GM23338 (cell line): ENCODE measurements at regions not wholly inside any gene's neighbourhood (a gene's known extent, or its start where the extent isn't known, plus 50 kb on each side); places are given as distances from the start of the nearest gene placed in this dataset.

ENCODE experiments used
- ATAC-seq: fragments of 200-7000 bp; cut with Tn5 transposase; 3 replicates; pipeline ENCODE4 v1.9.1; 2020
- DNase-seq: peaks from one replicate; pipeline ENCODE4 v3.0.0-alpha.2; 2015; ENCODE audit warnings: low spot score
- H2AFZ ChIP-seq: fragments of 200-600 bp; sonication (generic); 2 replicates; pipeline ENCODE4 v1.8.0; 2016; ENCODE audit warnings: antibody characterized with exemption, mild to moderate bottlenecking, moderate library complexity
- H3F3A ChIP-seq: fragments of 200-600 bp; sonication (generic); replicated peaks from 2 replicates; pipeline ENCODE4 v1.8.0; 2017; ENCODE audit warnings: antibody characterized with exemption, mixed run types, low read depth
- H3K27ac ChIP-seq: fragments of 200-600 bp; sonication (generic); 2 replicates; pipeline ENCODE4 v1.6.1; 2016; ENCODE audit warnings: low read depth
- H3K27me3 ChIP-seq: fragments of 200-600 bp; sonication (generic); 2 replicates; pipeline ENCODE4 v1.8.0; 2016; ENCODE audit warnings: mild to moderate bottlenecking, mixed run types, moderate library complexity; ENCODE audit not compliant: insufficient read depth
- H3K36me3 ChIP-seq: fragments of 200-600 bp; sonication (generic); 2 replicates; pipeline ENCODE4 v1.8.0; 2016; ENCODE audit warnings: mild to moderate bottlenecking; ENCODE audit not compliant: insufficient read depth
- H3K4me1 ChIP-seq: fragments of 200-600 bp; sonication (generic); 2 replicates; pipeline ENCODE4 v1.8.0; 2016; ENCODE audit warnings: mild to moderate bottlenecking, moderate library complexity; ENCODE audit not compliant: insufficient read depth
- H3K4me2 ChIP-seq: fragments of 200-600 bp; sonication (generic); 2 replicates; pipeline ENCODE4 v1.7.1; 2017; ENCODE audit warnings: mixed run types
- H3K4me3 ChIP-seq: fragments of 200-600 bp; sonication (generic); 2 replicates; pipeline ENCODE4 v1.6.1; 2016; ENCODE audit warnings: mixed run types
- H3K79me2 ChIP-seq: fragments of 200-600 bp; sonication (generic); replicated peaks from 2 replicates; pipeline ENCODE4 v1.8.0; 2017; ENCODE audit warnings: mild to moderate bottlenecking; ENCODE audit not compliant: insufficient read depth
- H3K9me2 ChIP-seq: fragments of 200-600 bp; sonication (generic); 2 replicates; pipeline ENCODE4 v1.8.0; 2017; ENCODE audit not compliant: insufficient read depth
- H4K20me1 ChIP-seq: fragments of 200-600 bp; sonication (generic); replicated peaks from 2 replicates; pipeline ENCODE4 v1.8.0; 2017; ENCODE audit warnings: mild to moderate bottlenecking; ENCODE audit not compliant: insufficient read depth
- H3K27ac Mint-ChIP-seq: 2 replicates; pipeline ENCODE4 v1.8.0; 2020; ENCODE audit warnings: inconsistent platforms, mild to moderate bottlenecking, moderate library complexity, mixed read lengths
- H3K27me3 Mint-ChIP-seq: 3 replicates; pipeline ENCODE4 v1.8.0; 2022; ENCODE audit warnings: low read depth, mild to moderate bottlenecking, moderate library complexity, mixed read lengths, inconsistent platforms; ENCODE audit not compliant: insufficient read depth, poor library complexity
- H3K36me3 Mint-ChIP-seq: 3 replicates; pipeline ENCODE4 v1.8.0; 2021; ENCODE audit warnings: low read depth, mild to moderate bottlenecking, inconsistent platforms, moderate library complexity, mixed read lengths
- H3K4me1 Mint-ChIP-seq: 3 replicates; pipeline ENCODE4 v1.8.0; 2020; ENCODE audit warnings: mild to moderate bottlenecking, inconsistent platforms, mixed read lengths
- H3K4me3 Mint-ChIP-seq: 3 replicates; pipeline ENCODE4 v1.8.0; 2021; ENCODE audit warnings: moderate library complexity, mild to moderate bottlenecking, inconsistent platforms, mixed read lengths
- H3K9me3 Mint-ChIP-seq: 3 replicates; pipeline ENCODE4 v1.8.0; 2020; ENCODE audit warnings: moderate library complexity, mild to moderate bottlenecking, inconsistent platforms, mixed read lengths
- CREB1 ChIP-seq: fragments of 250-450 bp; sonication (Bioruptor Pico); IDR thresholded peaks from 2 replicates; pipeline ENCODE4 v1.5.0; 2020; ENCODE audit warnings: low read depth, mild to moderate bottlenecking, moderate library complexity
- EZH2 ChIP-seq: fragments of 200-600 bp; sonication (generic); IDR thresholded peaks from one replicate; pipeline ENCODE4 v1.8.0; 2017; ENCODE audit warnings: antibody characterized with exemption, mild to moderate bottlenecking, low read depth; ENCODE audit not compliant: unreplicated experiment
- JUNB ChIP-seq: IDR thresholded peaks from one replicate; pipeline ENCODE4 v1.6.1; 2016; ENCODE audit warnings: antibody characterized with exemption; ENCODE audit not compliant: unreplicated experiment
- STAT1 ChIP-seq: IDR thresholded peaks from one replicate; pipeline ENCODE4 v1.6.1; 2016; ENCODE audit warnings: antibody characterized with exemption; ENCODE audit not compliant: unreplicated experiment
- ZNF331 ChIP-seq: fragments of 250-450 bp; sonication (Bioruptor Pico); IDR thresholded peaks from 2 replicates; pipeline ENCODE4 v1.5.0; 2020; ENCODE audit warnings: low read depth, mild to moderate bottlenecking, moderate library complexity
- TF ChIP-seq, protein P1 (sequence below): fragments of 250-450 bp; sonication (Bioruptor Pico); IDR thresholded peaks from 2 replicates; pipeline ENCODE4 v1.5.0; 2020; ENCODE audit warnings: mild to moderate bottlenecking, moderate library complexity
- TF ChIP-seq, protein P2 (sequence below): IDR thresholded peaks from one replicate; pipeline ENCODE4 v1.6.1; 2018; ENCODE audit warnings: antibody characterized with exemption; ENCODE audit not compliant: unreplicated experiment

GRCh38 chr6:87779542-87779941 lies 77.5 kb upstream of the AKIRIN2 start:
- no peaks in the 10 kb centered on the region for H3K36me3 ChIP-seq
- no peak overlapping the region for H3K27ac Mint-ChIP-seq
- no peak overlapping the region for H3K4me3 ChIP-seq
- ATAC-seq (no peak), DNase-seq (no peak)
- no peaks in the 10 kb centered on the region for H4K20me1 ChIP-seq
- no peaks in the 10 kb centered on the region for H3K27me3 Mint-ChIP-seq
- no peaks in the 10 kb centered on the region for H3K36me3 Mint-ChIP-seq
- H3K4me1 Mint-ChIP-seq, result peaks cover 3% of the 10 kb centered on the region; the same call in 2 of the 3 replicates
- no peaks in the 10 kb centered on the region for H3K4me1 ChIP-seq
- H2AFZ ChIP-seq, result peak overlapping the region; percentile 74; the same call in 1 of the 2 replicates
- H3K4me2 ChIP-seq, result no peak overlapping the region
- no peak overlapping the region for H3K27ac ChIP-seq
- no peaks in the 10 kb centered on the region for H3K9me2 ChIP-seq
- H3K9me3 Mint-ChIP-seq, result no peaks in the 10 kb centered on the region
- H3K27me3 ChIP-seq, result no peaks in the 10 kb centered on the region
- H3K4me3 Mint-ChIP-seq, result no peak overlapping the region
- H3F3A ChIP-seq, result no peaks in the 10 kb centered on the region
- H3K79me2 ChIP-seq, result no peaks in the 10 kb centered on the region
- TF ChIP-seq EZH2, result no peak
- no peak for TF ChIP-seq STAT1
- TF ChIP-seq, protein P1, sequence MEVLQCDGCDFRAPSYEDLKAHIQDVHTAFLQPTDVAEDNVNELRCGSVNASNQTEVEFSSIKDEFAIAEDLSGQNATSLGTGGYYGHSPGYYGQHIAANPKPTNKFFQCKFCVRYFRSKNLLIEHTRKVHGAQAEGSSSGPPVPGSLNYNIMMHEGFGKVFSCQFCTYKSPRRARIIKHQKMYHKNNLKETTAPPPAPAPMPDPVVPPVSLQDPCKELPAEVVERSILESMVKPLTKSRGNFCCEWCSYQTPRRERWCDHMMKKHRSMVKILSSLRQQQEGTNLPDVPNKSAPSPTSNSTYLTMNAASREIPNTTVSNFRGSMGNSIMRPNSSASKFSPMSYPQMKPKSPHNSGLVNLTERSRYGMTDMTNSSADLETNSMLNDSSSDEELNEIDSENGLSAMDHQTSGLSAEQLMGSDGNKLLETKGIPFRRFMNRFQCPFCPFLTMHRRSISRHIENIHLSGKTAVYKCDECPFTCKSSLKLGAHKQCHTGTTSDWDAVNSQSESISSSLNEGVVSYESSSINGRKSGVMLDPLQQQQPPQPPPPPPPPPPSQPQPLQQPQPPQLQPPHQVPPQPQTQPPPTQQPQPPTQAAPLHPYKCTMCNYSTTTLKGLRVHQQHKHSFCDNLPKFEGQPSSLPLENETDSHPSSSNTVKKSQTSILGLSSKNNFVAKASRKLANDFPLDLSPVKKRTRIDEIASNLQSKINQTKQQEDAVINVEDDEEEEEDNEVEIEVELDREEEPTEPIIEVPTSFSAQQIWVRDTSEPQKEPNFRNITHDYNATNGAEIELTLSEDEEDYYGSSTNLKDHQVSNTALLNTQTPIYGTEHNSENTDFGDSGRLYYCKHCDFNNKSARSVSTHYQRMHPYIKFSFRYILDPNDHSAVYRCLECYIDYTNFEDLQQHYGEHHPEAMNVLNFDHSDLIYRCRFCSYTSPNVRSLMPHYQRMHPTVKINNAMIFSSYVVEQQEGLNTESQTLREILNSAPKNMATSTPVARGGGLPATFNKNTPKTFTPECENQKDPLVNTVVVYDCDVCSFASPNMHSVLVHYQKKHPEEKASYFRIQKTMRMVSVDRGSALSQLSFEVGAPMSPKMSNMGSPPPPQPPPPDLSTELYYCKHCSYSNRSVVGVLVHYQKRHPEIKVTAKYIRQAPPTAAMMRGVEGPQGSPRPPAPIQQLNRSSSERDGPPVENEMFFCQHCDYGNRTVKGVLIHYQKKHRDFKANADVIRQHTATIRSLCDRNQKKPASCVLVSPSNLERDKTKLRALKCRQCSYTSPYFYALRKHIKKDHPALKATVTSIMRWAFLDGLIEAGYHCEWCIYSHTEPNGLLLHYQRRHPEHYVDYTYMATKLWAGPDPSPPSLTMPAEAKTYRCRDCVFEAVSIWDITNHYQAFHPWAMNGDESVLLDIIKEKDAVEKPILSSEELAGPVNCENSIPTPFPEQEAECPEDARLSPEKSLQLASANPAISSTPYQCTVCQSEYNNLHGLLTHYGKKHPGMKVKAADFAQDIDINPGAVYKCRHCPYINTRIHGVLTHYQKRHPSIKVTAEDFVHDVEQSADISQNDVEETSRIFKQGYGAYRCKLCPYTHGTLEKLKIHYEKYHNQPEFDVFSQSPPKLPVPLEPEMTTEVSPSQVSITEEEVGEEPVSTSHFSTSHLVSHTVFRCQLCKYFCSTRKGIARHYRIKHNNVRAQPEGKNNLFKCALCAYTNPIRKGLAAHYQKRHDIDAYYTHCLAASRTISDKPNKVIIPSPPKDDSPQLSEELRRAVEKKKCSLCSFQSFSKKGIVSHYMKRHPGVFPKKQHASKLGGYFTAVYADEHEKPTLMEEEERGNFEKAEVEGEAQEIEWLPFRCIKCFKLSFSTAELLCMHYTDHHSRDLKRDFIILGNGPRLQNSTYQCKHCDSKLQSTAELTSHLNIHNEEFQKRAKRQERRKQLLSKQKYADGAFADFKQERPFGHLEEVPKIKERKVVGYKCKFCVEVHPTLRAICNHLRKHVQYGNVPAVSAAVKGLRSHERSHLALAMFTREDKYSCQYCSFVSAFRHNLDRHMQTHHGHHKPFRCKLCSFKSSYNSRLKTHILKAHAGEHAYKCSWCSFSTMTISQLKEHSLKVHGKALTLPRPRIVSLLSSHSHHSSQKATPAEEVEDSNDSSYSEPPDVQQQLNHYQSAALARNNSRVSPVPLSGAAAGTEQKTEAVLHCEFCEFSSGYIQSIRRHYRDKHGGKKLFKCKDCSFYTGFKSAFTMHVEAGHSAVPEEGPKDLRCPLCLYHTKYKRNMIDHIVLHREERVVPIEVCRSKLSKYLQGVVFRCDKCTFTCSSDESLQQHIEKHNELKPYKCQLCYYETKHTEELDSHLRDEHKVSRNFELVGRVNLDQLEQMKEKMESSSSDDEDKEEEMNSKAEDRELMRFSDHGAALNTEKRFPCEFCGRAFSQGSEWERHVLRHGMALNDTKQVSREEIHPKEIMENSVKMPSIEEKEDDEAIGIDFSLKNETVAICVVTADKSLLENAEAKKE (CRISPR knock-in tag), result no peak
- TF ChIP-seq, protein P2, sequence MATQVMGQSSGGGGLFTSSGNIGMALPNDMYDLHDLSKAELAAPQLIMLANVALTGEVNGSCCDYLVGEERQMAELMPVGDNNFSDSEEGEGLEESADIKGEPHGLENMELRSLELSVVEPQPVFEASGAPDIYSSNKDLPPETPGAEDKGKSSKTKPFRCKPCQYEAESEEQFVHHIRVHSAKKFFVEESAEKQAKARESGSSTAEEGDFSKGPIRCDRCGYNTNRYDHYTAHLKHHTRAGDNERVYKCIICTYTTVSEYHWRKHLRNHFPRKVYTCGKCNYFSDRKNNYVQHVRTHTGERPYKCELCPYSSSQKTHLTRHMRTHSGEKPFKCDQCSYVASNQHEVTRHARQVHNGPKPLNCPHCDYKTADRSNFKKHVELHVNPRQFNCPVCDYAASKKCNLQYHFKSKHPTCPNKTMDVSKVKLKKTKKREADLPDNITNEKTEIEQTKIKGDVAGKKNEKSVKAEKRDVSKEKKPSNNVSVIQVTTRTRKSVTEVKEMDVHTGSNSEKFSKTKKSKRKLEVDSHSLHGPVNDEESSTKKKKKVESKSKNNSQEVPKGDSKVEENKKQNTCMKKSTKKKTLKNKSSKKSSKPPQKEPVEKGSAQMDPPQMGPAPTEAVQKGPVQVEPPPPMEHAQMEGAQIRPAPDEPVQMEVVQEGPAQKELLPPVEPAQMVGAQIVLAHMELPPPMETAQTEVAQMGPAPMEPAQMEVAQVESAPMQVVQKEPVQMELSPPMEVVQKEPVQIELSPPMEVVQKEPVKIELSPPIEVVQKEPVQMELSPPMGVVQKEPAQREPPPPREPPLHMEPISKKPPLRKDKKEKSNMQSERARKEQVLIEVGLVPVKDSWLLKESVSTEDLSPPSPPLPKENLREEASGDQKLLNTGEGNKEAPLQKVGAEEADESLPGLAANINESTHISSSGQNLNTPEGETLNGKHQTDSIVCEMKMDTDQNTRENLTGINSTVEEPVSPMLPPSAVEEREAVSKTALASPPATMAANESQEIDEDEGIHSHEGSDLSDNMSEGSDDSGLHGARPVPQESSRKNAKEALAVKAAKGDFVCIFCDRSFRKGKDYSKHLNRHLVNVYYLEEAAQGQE, result no peak
- TF ChIP-seq ZNF331 (CRISPR knock-in tag), result no peak
- no peak for TF ChIP-seq JUNB
- no peak for TF ChIP-seq CREB1
